DOHH2 (cell line): ENCODE measurements at regions not wholly inside any gene's neighbourhood (a gene's known extent, or its start where the extent isn't known, plus 50 kb on each side); places are given as distances from the start of the nearest gene placed in this dataset.

ENCODE experiments used
- H3F3A ChIP-seq: fragments of 200-600 bp; sonication (generic), shearing (Covaris generic); 2 replicates; pipeline ENCODE4 v1.6.0; 2016; ENCODE audit warnings: antibody characterized with exemption, mild to moderate bottlenecking; ENCODE audit not compliant: control insufficient read depth, insufficient read depth
- H3K27ac ChIP-seq: fragments of 200-600 bp; sonication (generic); 2 replicates; pipeline ENCODE4 v1.5.1; 2014; ENCODE audit warnings: low read depth, mild to moderate bottlenecking, low read length, moderate library complexity
- H3K27me3 ChIP-seq: fragments of 200-600 bp; sonication (generic); 2 replicates; pipeline ENCODE4 v1.6.1; 2014; ENCODE audit warnings: mild to moderate bottlenecking, low read length, mixed read lengths; ENCODE audit not compliant: control insufficient read depth
- H3K36me3 ChIP-seq: fragments of 200-600 bp; sonication (generic); 2 replicates; pipeline ENCODE4 v1.6.1; 2014; ENCODE audit warnings: mild to moderate bottlenecking, low read length, moderate library complexity, mixed read lengths; ENCODE audit not compliant: control insufficient read depth
- H3K4me1 ChIP-seq: fragments of 200-600 bp; sonication (generic); 2 replicates; pipeline ENCODE4 v1.6.1; 2014; ENCODE audit warnings: mild to moderate bottlenecking, low read length, mixed read lengths; ENCODE audit not compliant: control insufficient read depth
- H3K4me2 ChIP-seq: fragments of 200-600 bp; sonication (generic); 2 replicates; pipeline ENCODE4 v1.6.0; 2014; ENCODE audit warnings: mild to moderate bottlenecking, low read length, moderate library complexity
- H3K4me3 ChIP-seq: fragments of 200-600 bp; sonication (generic); 2 replicates; pipeline ENCODE4 v1.5.1; 2014; ENCODE audit warnings: mild to moderate bottlenecking, low read length, mixed read lengths
- H3K79me2 ChIP-seq: fragments of 200-600 bp; sonication (generic); 2 replicates; pipeline ENCODE4 v1.6.1; 2014; ENCODE audit warnings: mild to moderate bottlenecking, low read length, mixed read lengths; ENCODE audit not compliant: control insufficient read depth
- H3K9me2 ChIP-seq: fragments of 200-600 bp; sonication (generic); replicated peaks from 2 replicates; pipeline ENCODE4 v1.6.1; 2014; ENCODE audit warnings: mild to moderate bottlenecking, low read length, mixed read lengths; ENCODE audit not compliant: control insufficient read depth
- H3K9me3 ChIP-seq: fragments of 200-600 bp; sonication (generic); 2 replicates; pipeline ENCODE4 v1.6.1; 2014; ENCODE audit warnings: antibody characterized with exemption, low read length, mixed read lengths; ENCODE audit not compliant: control insufficient read depth, insufficient read depth
- H4K20me1 ChIP-seq: fragments of 200-600 bp; sonication (generic); 2 replicates; pipeline ENCODE4 v1.6.0; 2014; ENCODE audit warnings: low read depth, mild to moderate bottlenecking, antibody characterized with exemption, low read length, moderate library complexity; ENCODE audit not compliant: control insufficient read depth, insufficient read depth
- CTCF ChIP-seq: fragments of 200-600 bp; sonication (generic); IDR thresholded peaks from one replicate; pipeline ENCODE4 v1.5.1; 2014; ENCODE audit warnings: antibody characterized with exemption, mild to moderate bottlenecking, low read depth, low read length; ENCODE audit not compliant: poor library complexity, severe bottlenecking
- EZH2phosphoT487 ChIP-seq: fragments of 200-600 bp; sonication (generic); IDR thresholded peaks from 2 replicates; pipeline ENCODE4 v1.6.1; 2017; ENCODE audit warnings: borderline replicate concordance, mild to moderate bottlenecking, antibody characterized with exemption, low read length, moderate library complexity, mixed read lengths

- Histone ChIP-seq H4K20me1 (no peaks in the 10 kb centered on the region), H3K4me2 (no peak overlapping the region), H3K27me3 (no peaks in the 10 kb centered on the region), H3K79me2 (no peaks in the 10 kb centered on the region), H3K9me2 (no peaks in the 10 kb centered on the region), H3K27ac (no peak overlapping the region), H3K4me3 (no peak overlapping the region), H3K9me3 (no peaks in the 10 kb centered on the region), H3K4me1 (no peaks in the 10 kb centered on the region), H3F3A (no peaks in the 10 kb centered on the region), H3K36me3 (no peaks in the 10 kb centered on the region)
- TF ChIP-seq CTCF = no peak
- no peak for TF ChIP-seq EZH2phosphoT487
These were observed 156.4 kb upstream of the HMGA2 start for GRCh38 chr12:65667932-65668331.

- Histone ChIP-seq H3K4me1 (no peaks in the 10 kb centered on the region), H3K4me2 (no peak overlapping the region), H3K9me3 (no peaks in the 10 kb centered on the region), H3K4me3 (no peak overlapping the region), H3K9me2 (no peaks in the 10 kb centered on the region), H3K27ac (no peak overlapping the region), H4K20me1 (no peaks in the 10 kb centered on the region), H3F3A (no peaks in the 10 kb centered on the region), H3K79me2 (no peaks in the 10 kb centered on the region), H3K27me3 (no peaks in the 10 kb centered on the region), H3K36me3 (no peaks in the 10 kb centered on the region)
- TF ChIP-seq EZH2phosphoT487 (no peak), CTCF (no peak)
These were observed 155.1 kb upstream of the HMGA2 start for GRCh38 chr12:65668981-65669695.

- Histone ChIP-seq H3K27me3 (no peaks in the 10 kb centered on the region), H3K9me2 (no peaks in the 10 kb centered on the region), H3K27ac (no peak overlapping the region), H3K4me2 (no peak overlapping the region), H3K79me2 (no peaks in the 10 kb centered on the region), H3K9me3 (no peaks in the 10 kb centered on the region), H3K4me3 (no peak overlapping the region), H4K20me1 (no peaks in the 10 kb centered on the region), H3K36me3 (no peaks in the 10 kb centered on the region), H3F3A (no peaks in the 10 kb centered on the region), H3K4me1 (no peaks in the 10 kb centered on the region)
- TF ChIP-seq EZH2phosphoT487 (no peak), CTCF (no peak)
These were observed 153.5 kb upstream of the HMGA2 start for GRCh38 chr12:65670775-65671174.
